SK-N-SH (cell line): ENCODE measurements at regions not wholly inside any gene's neighbourhood (a gene's known extent, or its start where the extent isn't known, plus 50 kb on each side); places are given as distances from the start of the nearest gene placed in this dataset.
A peak's percentile ranks its signal among the peaks of the same experiment; 100 is the strongest.

ENCODE experiments used
- CTCF ChIA-PET: fragments of 300-600, 350-600 bp; formaldehyde crosslinking; extraction: SDS; loops from one replicate; lab custom pipeline; 2021; lab: Yijun Ruan, JAX
- POLR2A ChIA-PET: fragments of 350-600 bp; sonication (Branson Sonifier 250); formaldehyde crosslinking; extraction: SDS; loops from one replicate; lab custom pipeline; 2020; ENCODE audit warnings: antibody characterized with exemption, inconsistent platforms; lab: Yijun Ruan, JAX
- DNase-seq: peaks from one replicate; pipeline ENCODE4 v3.0.0; 2012
- H2AFZ ChIP-seq: fragments of 200-600 bp; sonication (generic); 2 replicates; pipeline ENCODE4 v1.8.1; 2016; ENCODE audit warnings: antibody characterized with exemption, mild to moderate bottlenecking, low read depth
- H3F3A ChIP-seq: fragments of 200-600 bp; sonication (generic); replicated peaks from 2 replicates; pipeline ENCODE3; 2016; ENCODE audit warnings: antibody characterized with exemption, mild to moderate bottlenecking; ENCODE audit not compliant: insufficient read depth
- H3K27ac ChIP-seq, 2 experiments: fragments of 200-500 bp in 1 of 2; fragments of 200-600 bp in 1 of 2; sonication (Bioruptor generic) in 1 of 2; sonication (generic), shearing (Covaris generic) in 1 of 2; 2 replicates each; pipeline versions ENCODE4 v1.5.1 to v1.6.1; 2014 to 2016; ENCODE audit warnings: low read depth in 2 of 2, inconsistent platforms in 1 of 2, low read length in 1 of 2, mild to moderate bottlenecking in 1 of 2, mixed read lengths in 1 of 2
- H3K27me3 ChIP-seq: fragments of 200-600 bp; sonication (generic), shearing (Covaris generic); 2 replicates; pipeline ENCODE4 v1.6.1; 2016; ENCODE audit warnings: mixed run types; ENCODE audit not compliant: insufficient read depth
- H3K36me3 ChIP-seq, 2 experiments: fragments of 200-500 bp in 1 of 2; fragments of 200-600 bp in 1 of 2; sonication (Bioruptor generic) in 1 of 2; sonication (generic) in 1 of 2; replicated peaks in 1 of 2; 2 replicates each; pipeline versions ENCODE3 to v1.5.1; 2014 to 2016; ENCODE audit warnings: low read length in 1 of 2, mild to moderate bottlenecking in 1 of 2; ENCODE audit not compliant: insufficient read depth in 2 of 2, control insufficient read depth in 1 of 2
- H3K4me1 ChIP-seq, 2 experiments: fragments of 200-500 bp in 1 of 2; fragments of 200-600 bp in 1 of 2; sonication (Bioruptor generic) in 1 of 2; sonication (generic), shearing (Covaris generic) in 1 of 2; 2 replicates each; pipeline versions ENCODE4 v1.5.1 to v1.6.1; 2014 to 2016; ENCODE audit warnings: low read depth in 1 of 2, low read length in 1 of 2, mixed run types in 1 of 2; ENCODE audit not compliant: insufficient read depth in 2 of 2, control insufficient read depth in 1 of 2
- H3K4me2 ChIP-seq: fragments of 200-600 bp; sonication (generic), shearing (Covaris generic); 2 replicates; pipeline ENCODE4 v1.6.1; 2017; ENCODE audit warnings: mixed run types
- H3K4me3 ChIP-seq, 2 experiments: fragments of 200-500 bp in 1 of 2; fragments of 200-600 bp in 1 of 2; sonication (Bioruptor generic) in 1 of 2; sonication (generic), shearing (Covaris generic) in 1 of 2; 2 replicates each; pipeline versions ENCODE4 v1.5.1 to v1.8.1; 2014 to 2016; ENCODE audit warnings: low read depth in 2 of 2, inconsistent platforms in 1 of 2, low read length in 1 of 2, mild to moderate bottlenecking in 1 of 2, mixed read lengths in 1 of 2, moderate library complexity in 1 of 2
- H3K79me2 ChIP-seq: fragments of 200-600 bp; sonication (generic); 2 replicates; pipeline ENCODE4 v1.8.1; 2017; ENCODE audit warnings: mild to moderate bottlenecking; ENCODE audit not compliant: insufficient read depth
- H3K9ac ChIP-seq: fragments of 200-600 bp; sonication (generic); 2 replicates; pipeline ENCODE4 v1.6.1; 2017; ENCODE audit warnings: mixed run types
- H3K9me2 ChIP-seq: fragments of 200-600 bp; sonication (generic); 2 replicates; pipeline ENCODE4 v1.6.1; 2017; ENCODE audit warnings: mixed run types
- H3K9me3 ChIP-seq: fragments of 200-600 bp; sonication (generic); 2 replicates; pipeline ENCODE4 v1.6.1; 2017; ENCODE audit warnings: mixed run types, mild to moderate bottlenecking, moderate library complexity
- H4K20me1 ChIP-seq: fragments of 200-600 bp; sonication (generic); 2 replicates; pipeline ENCODE4 v1.6.1; 2017; ENCODE audit warnings: mild to moderate bottlenecking, mixed run types; ENCODE audit not compliant: insufficient read depth
- ELF1 ChIP-seq: IDR thresholded peaks from 2 replicates; pipeline ENCODE4 v1.4.0; 2012
- EP300 ChIP-seq, 2 experiments: IDR thresholded peaks; 2 replicates each; pipeline versions ENCODE4 v1.4.0 to v1.6.1; 2012; ENCODE audit warnings: borderline replicate concordance in 1 of 2, low read depth in 1 of 2, low read length in 1 of 2
- FOSL2 ChIP-seq: IDR thresholded peaks from 2 replicates; pipeline ENCODE4 v1.4.0; 2012; ENCODE audit warnings: low read depth, mild to moderate bottlenecking, moderate library complexity, borderline replicate concordance
- FOXJ3 ChIP-seq: sonication (generic); formaldehyde crosslinking; IDR thresholded peaks from 2 replicates; pipeline ENCODE4 v1.5.1; 2020; ENCODE audit warnings: mild to moderate bottlenecking, missing genetic modification reagents
- GABPA ChIP-seq: IDR thresholded peaks from 2 replicates; pipeline ENCODE4 v1.4.0; 2012; ENCODE audit warnings: low read depth, mild to moderate bottlenecking
- JUND ChIP-seq: IDR thresholded peaks from 2 replicates; pipeline ENCODE4 v1.4.0; 2012
- MEF2A ChIP-seq: IDR thresholded peaks from 2 replicates; pipeline ENCODE4 v1.4.0; 2012; ENCODE audit warnings: low read depth, borderline replicate concordance
- MXI1 ChIP-seq: IDR thresholded peaks from 2 replicates; pipeline ENCODE4 v1.6.1; 2012; ENCODE audit warnings: mild to moderate bottlenecking, low read depth, low read length, improper control_type of control experiment
- NFIC ChIP-seq: IDR thresholded peaks from 2 replicates; pipeline ENCODE4 v1.4.0; 2012; ENCODE audit warnings: borderline replicate concordance
- NRF1 ChIP-seq: IDR thresholded peaks from 2 replicates; pipeline ENCODE4 v1.6.1; 2012; ENCODE audit warnings: low read depth, mild to moderate bottlenecking, low read length
- RCOR1 ChIP-seq: fragments of 150-350 bp; IDR thresholded peaks from 2 replicates; pipeline ENCODE4 v1.6.1; 2017; ENCODE audit warnings: antibody characterized with exemption, low read length
- RFX5 ChIP-seq: IDR thresholded peaks from 2 replicates; pipeline ENCODE4 v1.6.1; 2012; ENCODE audit warnings: mild to moderate bottlenecking, improper control_type of control experiment, low read length
- TAF1 ChIP-seq: IDR thresholded peaks from 2 replicates; pipeline ENCODE4 v1.6.1; 2012; ENCODE audit warnings: low read depth, mild to moderate bottlenecking, low read length, moderate library complexity, borderline replicate concordance
- TCF12 ChIP-seq: IDR thresholded peaks from 2 replicates; pipeline ENCODE4 v1.4.0; 2012
- WGBS: methylation state at CpG from one replicate; pipeline ENCODE4 v1.1.6; 2017; ENCODE audit warnings: low lambda C conversion rate; 5-methylcytosine and 5-hydroxymethylcytosine counted together
- TF ChIP-seq, protein P1 (sequence below): IDR thresholded peaks from 2 replicates; pipeline ENCODE4 v1.4.0; 2012; ENCODE audit warnings: low read depth
- TF ChIP-seq, protein P2 (sequence below): IDR thresholded peaks from 2 replicates; pipeline ENCODE4 v1.4.0; 2012; ENCODE audit warnings: low read depth, borderline replicate concordance
- TF ChIP-seq, protein P3 (sequence below): fragments of 150-350 bp; IDR thresholded peaks from 2 replicates; pipeline ENCODE4 v1.6.1; 2016; ENCODE audit warnings: mild to moderate bottlenecking, low read depth, low read length
- TF ChIP-seq, protein P4 (sequence below): IDR thresholded peaks from 2 replicates; pipeline ENCODE4 v1.6.1; 2012; ENCODE audit warnings: mild to moderate bottlenecking, low read depth, low read length, moderate library complexity

DNA sequence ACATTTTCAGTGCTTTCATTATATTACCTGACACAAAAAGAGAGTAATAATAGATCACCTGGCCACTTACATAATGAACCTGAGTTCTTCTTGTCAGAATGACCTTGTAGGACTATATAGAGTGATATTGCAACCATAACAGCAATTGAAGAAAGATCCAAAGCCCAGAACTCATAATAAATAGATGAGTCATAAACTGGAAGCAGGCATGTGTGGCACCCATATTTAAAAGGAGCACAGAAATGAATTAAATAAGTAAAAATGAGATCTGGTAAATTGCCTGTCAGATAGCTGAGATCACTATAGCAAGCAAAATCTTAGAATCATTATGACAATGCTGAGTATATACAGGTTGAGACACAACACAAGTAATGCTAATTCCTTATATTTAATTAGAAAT, 331.8 kb downstream of the AASDHPPT start:
- Histone ChIP-seq H3K4me2 (no peak overlapping the region), H3K4me1 (no peaks in the 10 kb centered on the region; a peak in 1 of 4 replicates), H2AFZ (no peak overlapping the region)
- TF ChIP-seq, protein P1, sequence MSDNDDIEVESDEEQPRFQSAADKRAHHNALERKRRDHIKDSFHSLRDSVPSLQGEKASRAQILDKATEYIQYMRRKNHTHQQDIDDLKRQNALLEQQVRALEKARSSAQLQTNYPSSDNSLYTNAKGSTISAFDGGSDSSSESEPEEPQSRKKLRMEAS: no peak
- TF ChIP-seq FOXJ3 (CRISPR knock-in tag) (no peak), JUND (peak; percentile 21; the same call in 1 of the 2 replicates), ELF1 (no peak), FOSL2 (peak; percentile 27; the same call in 1 of the 2 replicates)
- TF ChIP-seq, all 33 proteins: peak for 2
- no peaks in the 10 kb centered on the region for H3K79me2 ChIP-seq
- DNase-seq: no peak
- H3K9ac ChIP-seq: no peak overlapping the region
- no peak overlapping the region for H3K27ac ChIP-seq
- no peaks in the 10 kb centered on the region for H4K20me1 ChIP-seq
- H3K9me3 ChIP-seq: no peaks in the 10 kb centered on the region
- H3K36me3 ChIP-seq: no peaks in the 10 kb centered on the region
- no peak overlapping the region for H3K4me3 ChIP-seq
- CTCF ChIA-PET: no interaction called here
- no peaks in the 10 kb centered on the region for H3K9me2 ChIP-seq
- H3F3A ChIP-seq: no peaks in the 10 kb centered on the region
- no peaks in the 10 kb centered on the region for H3K27me3 ChIP-seq
- POLR2A ChIA-PET: no interaction called here

DNA sequence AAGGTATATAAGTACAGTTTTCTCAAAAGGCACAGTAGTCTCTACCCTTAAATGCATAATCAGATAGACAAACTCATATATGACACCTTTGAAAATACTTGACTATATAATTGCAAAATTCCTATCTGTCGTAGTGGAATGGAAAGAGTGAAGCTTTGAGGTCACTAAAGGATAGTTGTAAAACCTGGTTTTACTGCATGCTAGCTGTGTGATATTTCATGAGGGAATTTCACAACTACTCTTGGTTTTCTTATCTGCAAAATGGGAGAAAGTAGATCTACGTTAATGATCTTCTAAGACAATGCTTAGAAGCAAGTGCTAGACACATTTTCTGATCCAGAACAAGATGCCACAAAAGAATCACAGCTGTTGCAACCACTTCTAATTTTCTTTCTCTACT, 332.2 kb downstream of the AASDHPPT start:
- no peaks in the 10 kb centered on the region for H3K79me2 ChIP-seq
- TF ChIP-seq TAF1 (no peak), TCF12 (no peak), NFIC (no peak), FOSL2 (no peak), GABPA (no peak), RCOR1 (no peak), EP300 (IDR thresholded peaks at IDR 0.05; ENCODE audit: borderline replicate concordance in 1 of 2, low read depth in 1 of 2, low read length in 1 of 2) (no peak), RFX5 (no peak), MXI1 (no peak), NRF1 (no peak), FOXJ3 (CRISPR knock-in tag) (no peak), MEF2A (no peak)
- TF ChIP-seq, protein P2, sequence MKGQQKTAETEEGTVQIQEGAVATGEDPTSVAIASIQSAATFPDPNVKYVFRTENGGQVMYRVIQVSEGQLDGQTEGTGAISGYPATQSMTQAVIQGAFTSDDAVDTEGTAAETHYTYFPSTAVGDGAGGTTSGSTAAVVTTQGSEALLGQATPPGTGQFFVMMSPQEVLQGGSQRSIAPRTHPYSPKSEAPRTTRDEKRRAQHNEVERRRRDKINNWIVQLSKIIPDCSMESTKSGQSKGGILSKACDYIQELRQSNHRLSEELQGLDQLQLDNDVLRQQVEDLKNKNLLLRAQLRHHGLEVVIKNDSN: no peak
- TF ChIP-seq, protein P3, sequence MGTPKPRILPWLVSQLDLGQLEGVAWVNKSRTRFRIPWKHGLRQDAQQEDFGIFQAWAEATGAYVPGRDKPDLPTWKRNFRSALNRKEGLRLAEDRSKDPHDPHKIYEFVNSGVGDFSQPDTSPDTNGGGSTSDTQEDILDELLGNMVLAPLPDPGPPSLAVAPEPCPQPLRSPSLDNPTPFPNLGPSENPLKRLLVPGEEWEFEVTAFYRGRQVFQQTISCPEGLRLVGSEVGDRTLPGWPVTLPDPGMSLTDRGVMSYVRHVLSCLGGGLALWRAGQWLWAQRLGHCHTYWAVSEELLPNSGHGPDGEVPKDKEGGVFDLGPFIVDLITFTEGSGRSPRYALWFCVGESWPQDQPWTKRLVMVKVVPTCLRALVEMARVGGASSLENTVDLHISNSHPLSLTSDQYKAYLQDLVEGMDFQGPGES: no peak
- TF ChIP-seq, protein P4, sequence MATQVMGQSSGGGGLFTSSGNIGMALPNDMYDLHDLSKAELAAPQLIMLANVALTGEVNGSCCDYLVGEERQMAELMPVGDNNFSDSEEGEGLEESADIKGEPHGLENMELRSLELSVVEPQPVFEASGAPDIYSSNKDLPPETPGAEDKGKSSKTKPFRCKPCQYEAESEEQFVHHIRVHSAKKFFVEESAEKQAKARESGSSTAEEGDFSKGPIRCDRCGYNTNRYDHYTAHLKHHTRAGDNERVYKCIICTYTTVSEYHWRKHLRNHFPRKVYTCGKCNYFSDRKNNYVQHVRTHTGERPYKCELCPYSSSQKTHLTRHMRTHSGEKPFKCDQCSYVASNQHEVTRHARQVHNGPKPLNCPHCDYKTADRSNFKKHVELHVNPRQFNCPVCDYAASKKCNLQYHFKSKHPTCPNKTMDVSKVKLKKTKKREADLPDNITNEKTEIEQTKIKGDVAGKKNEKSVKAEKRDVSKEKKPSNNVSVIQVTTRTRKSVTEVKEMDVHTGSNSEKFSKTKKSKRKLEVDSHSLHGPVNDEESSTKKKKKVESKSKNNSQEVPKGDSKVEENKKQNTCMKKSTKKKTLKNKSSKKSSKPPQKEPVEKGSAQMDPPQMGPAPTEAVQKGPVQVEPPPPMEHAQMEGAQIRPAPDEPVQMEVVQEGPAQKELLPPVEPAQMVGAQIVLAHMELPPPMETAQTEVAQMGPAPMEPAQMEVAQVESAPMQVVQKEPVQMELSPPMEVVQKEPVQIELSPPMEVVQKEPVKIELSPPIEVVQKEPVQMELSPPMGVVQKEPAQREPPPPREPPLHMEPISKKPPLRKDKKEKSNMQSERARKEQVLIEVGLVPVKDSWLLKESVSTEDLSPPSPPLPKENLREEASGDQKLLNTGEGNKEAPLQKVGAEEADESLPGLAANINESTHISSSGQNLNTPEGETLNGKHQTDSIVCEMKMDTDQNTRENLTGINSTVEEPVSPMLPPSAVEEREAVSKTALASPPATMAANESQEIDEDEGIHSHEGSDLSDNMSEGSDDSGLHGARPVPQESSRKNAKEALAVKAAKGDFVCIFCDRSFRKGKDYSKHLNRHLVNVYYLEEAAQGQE: no peak
- TF ChIP-seq, protein P1: no peak
- H3K27ac ChIP-seq: no peak overlapping the region

More for the DNA sequence above, 332.2 kb downstream of the AASDHPPT start:
- Histone ChIP-seq H3K4me1 (no peaks in the 10 kb centered on the region; a peak in 1 of 4 replicates), H3K27me3 (no peaks in the 10 kb centered on the region), H3K9me3 (no peaks in the 10 kb centered on the region), H4K20me1 (no peaks in the 10 kb centered on the region), H3K9ac (no peak overlapping the region), H3F3A (no peaks in the 10 kb centered on the region), H3K9me2 (no peaks in the 10 kb centered on the region), H3K4me2 (no peak overlapping the region), H3K4me3 (no peak overlapping the region), H2AFZ (no peak overlapping the region), H3K36me3 (no peaks in the 10 kb centered on the region)
- ChIA-PET CTCF (interaction anchor here (0.6 kb wide), 1 partner anchor 322 kb away, joined by 3 read pairs; no protein-coding TSS in a partner anchor), POLR2A (no interaction called here)
- 84% methylated on average over 2 of the region's 2 CpGs for WGBS
- DNase-seq: no peak
